GM12878 (cell line): ENCODE measurements at regions not wholly inside any gene's neighbourhood (a gene's known extent, or its start where the extent isn't known, plus 50 kb on each side); places are given as distances from the start of the nearest gene placed in this dataset.

Source experiments
- ATAC-seq: fragments of 200-7000 bp; cut with Tn5 transposase; 3 replicates; pipeline ENCODE4 v1.9.1; 2020; ENCODE audit warnings: mild to moderate bottlenecking, moderate library complexity
- BruUV-seq: library from RNA; stranded (reverse); fragments of 400-500 nt; replicated peaks from 2 replicates; lab custom pipeline; 2021; lab: Mats Ljungman, UMichigan
- CTCF ChIA-PET: fragments of 300-600 bp; sonication (Branson Sonifier 250); formaldehyde crosslinking; extraction: SDS; loops from one replicate; lab custom pipeline; 2021; ENCODE audit warnings: inconsistent platforms; lab: Yijun Ruan, JAX
- POLR2A ChIA-PET: fragments of 350-600 bp; formaldehyde crosslinking; extraction: SDS; loops from one replicate; lab custom pipeline; 2021; ENCODE audit warnings: inconsistent platforms; lab: Charles Lee
- RAD21 ChIA-PET: fragments of 300-600 bp; sonication (Branson Sonifier 250); formaldehyde crosslinking; loops from one replicate; lab custom pipeline; 2023; ENCODE audit warnings: antibody characterized with exemption; ENCODE audit not compliant: unreplicated experiment; lab: Charles Lee
- SMC1A ChIA-PET: fragments of 300-600 bp; sonication (Branson Sonifier 250); formaldehyde crosslinking; loops from one replicate; lab custom pipeline; 2023; ENCODE audit not compliant: unreplicated experiment, uncharacterized antibody; lab: Charles Lee
- DNase-seq: peaks from one replicate; pipeline ENCODE4 v3.0.0-alpha.2; 2011; ENCODE audit warnings: low read depth, low spot score
- FAIRE-seq: peaks from 3 replicates; lab custom pipeline; 2011; peaks lifted over from hg19 to GRCh38; lab: Jason Lieb, UNC
- H2AFZ ChIP-seq: 2 replicates; pipeline ENCODE4 v1.6.0; 2011; ENCODE audit warnings: low read depth, low read length, control low read depth; ENCODE audit not compliant: control insufficient read depth
- H3K27ac ChIP-seq: 2 replicates; pipeline ENCODE4 v1.5.1; 2011; ENCODE audit warnings: control low read depth; ENCODE audit not compliant: control insufficient read depth, insufficient read depth
- H3K27me3 ChIP-seq, 2 experiments: replicated peaks in 1 of 2; 2 replicates each; pipeline versions ENCODE4 v1.6.0 to v1.6.1; 2011; ENCODE audit warnings: low read length in 1 of 2; ENCODE audit not compliant: control insufficient read depth in 2 of 2, insufficient read depth in 2 of 2
- H3K36me3 ChIP-seq, 2 experiments: 2 replicates each; pipeline ENCODE4 v1.5.1; 2011; ENCODE audit warnings: low read length in 1 of 2; ENCODE audit not compliant: control insufficient read depth in 2 of 2, insufficient read depth in 2 of 2
- H3K4me1 ChIP-seq: 2 replicates; pipeline ENCODE4 v1.6.1; 2011; ENCODE audit warnings: mild to moderate bottlenecking, low read length, moderate library complexity, mixed read lengths; ENCODE audit not compliant: control insufficient read depth, insufficient read depth
- H3K4me2 ChIP-seq: 2 replicates; pipeline ENCODE4 v1.6.0; 2011; ENCODE audit warnings: control low read depth; ENCODE audit not compliant: control insufficient read depth, insufficient read depth
- H3K4me3 ChIP-seq: fragments of 200-600 bp; sonication (generic); 2 replicates; pipeline ENCODE4 v1.5.1; 2016
- H3K79me2 ChIP-seq: 2 replicates; pipeline ENCODE4 v1.6.0; 2011; ENCODE audit warnings: low read length; ENCODE audit not compliant: control insufficient read depth, insufficient read depth
- H3K9ac ChIP-seq: 2 replicates; pipeline ENCODE4 v1.8.0; 2011; ENCODE audit warnings: low read length, control low read depth, mixed read lengths; ENCODE audit not compliant: control insufficient read depth, insufficient read depth
- H3K9me3 ChIP-seq: replicated peaks from 3 replicates; pipeline ENCODE4 v1.5.1; 2011; ENCODE audit warnings: mild to moderate bottlenecking, low read length; ENCODE audit not compliant: control insufficient read depth, insufficient read depth
- H4K20me1 ChIP-seq: 2 replicates; pipeline ENCODE4 v1.6.0; 2011; ENCODE audit not compliant: control insufficient read depth, insufficient read depth
- FOXK2 ChIP-seq: fragments of 450-650 bp; IDR thresholded peaks from 2 replicates; pipeline ENCODE4 v1.6.1; 2017; ENCODE audit warnings: mild to moderate bottlenecking, moderate library complexity
- MEF2A ChIP-seq: IDR thresholded peaks from 2 replicates; pipeline ENCODE4 v1.6.1; 2011; ENCODE audit warnings: low read depth, mild to moderate bottlenecking, low read length, moderate library complexity; ENCODE audit not compliant: insufficient read depth
- RAD21 ChIP-seq: IDR thresholded peaks from 2 replicates; pipeline ENCODE4 v1.6.1; 2011; ENCODE audit warnings: mild to moderate bottlenecking, low read depth, low read length, moderate library complexity; ENCODE audit not compliant: insufficient read depth
- WGBS: methylation state at CpG from one replicate; pipeline ENCODE4 v1.1.6; 2016; ENCODE audit warnings: low lambda C conversion rate; ENCODE audit not compliant: insufficient replicate concordance, insufficient coverage; ENCODE audit errors: missing lambda C conversion rate; 5-methylcytosine and 5-hydroxymethylcytosine counted together
- in situ Hi-C: fragments of 300-500 bp; cut with MboI; formaldehyde crosslinking; loops from 9 replicates; pipeline ENCODE4 v1.14.3; 2018; ENCODE audit warnings: mixed read lengths
- intact Hi-C: fragments of 100-400 bp; cut with micrococcal nuclease; formaldehyde crosslinking; loops from one replicate; pipeline ENCODE4 v1.14.2; 2022; ENCODE audit not compliant: unreplicated experiment
- TF ChIP-seq, protein P1 (sequence below), 3 experiments: IDR thresholded peaks in 2 of 3; conservative IDR thresholded peaks in 1 of 3; 2 replicates each; pipeline ENCODE4 v1.5.1; 2011; ENCODE audit warnings: low read depth in 3 of 3, low read length in 3 of 3, mild to moderate bottlenecking in 3 of 3, control low read depth in 2 of 3, moderate library complexity in 2 of 3, inconsistent platforms in 1 of 3, mixed read lengths in 1 of 3; ENCODE audit not compliant: control insufficient read depth in 2 of 3, insufficient read depth in 1 of 3; ENCODE audit errors: extremely low read depth in 1 of 3

DNA sequence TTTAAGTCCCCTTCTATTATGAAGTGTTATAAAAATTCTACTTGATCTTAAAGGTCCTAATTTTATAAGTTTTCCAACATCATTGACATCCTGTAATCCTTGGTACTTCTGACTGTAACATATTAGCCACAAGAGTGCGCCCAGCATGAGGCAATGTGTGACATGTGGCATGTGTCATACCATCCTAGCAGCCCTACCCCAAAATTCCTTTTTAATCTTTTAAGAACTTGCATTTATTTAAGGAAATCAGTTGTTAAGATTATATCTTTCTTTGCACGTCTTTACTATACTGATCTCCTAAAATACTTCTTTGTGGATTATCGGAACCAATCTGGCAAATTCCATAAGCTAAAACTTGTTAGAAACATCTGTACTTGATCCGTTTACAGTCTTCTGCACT lies 167.1 kb upstream of the SLC24A3 start:
- in situ Hi-C loops (loop anchor here (5.0 kb wide), 1 partner anchor 48 kb away; no protein-coding TSS in a partner anchor), intact Hi-C loops (no loop called here)
- no peak overlapping the region for H3K4me2 ChIP-seq
- no peak overlapping the region for H2AFZ ChIP-seq
- no peak overlapping the region for H3K27ac ChIP-seq
- no peak overlapping the region for H3K9ac ChIP-seq
- POLR2A ChIA-PET = no interaction called here
- H3K4me3 ChIP-seq = no peak overlapping the region
- no peaks in the 10 kb centered on the region for H3K4me1 ChIP-seq
- peak; percentile 37; the same call in 1 of the 2 replicates for TF ChIP-seq RAD21
- TF ChIP-seq, protein P1, sequence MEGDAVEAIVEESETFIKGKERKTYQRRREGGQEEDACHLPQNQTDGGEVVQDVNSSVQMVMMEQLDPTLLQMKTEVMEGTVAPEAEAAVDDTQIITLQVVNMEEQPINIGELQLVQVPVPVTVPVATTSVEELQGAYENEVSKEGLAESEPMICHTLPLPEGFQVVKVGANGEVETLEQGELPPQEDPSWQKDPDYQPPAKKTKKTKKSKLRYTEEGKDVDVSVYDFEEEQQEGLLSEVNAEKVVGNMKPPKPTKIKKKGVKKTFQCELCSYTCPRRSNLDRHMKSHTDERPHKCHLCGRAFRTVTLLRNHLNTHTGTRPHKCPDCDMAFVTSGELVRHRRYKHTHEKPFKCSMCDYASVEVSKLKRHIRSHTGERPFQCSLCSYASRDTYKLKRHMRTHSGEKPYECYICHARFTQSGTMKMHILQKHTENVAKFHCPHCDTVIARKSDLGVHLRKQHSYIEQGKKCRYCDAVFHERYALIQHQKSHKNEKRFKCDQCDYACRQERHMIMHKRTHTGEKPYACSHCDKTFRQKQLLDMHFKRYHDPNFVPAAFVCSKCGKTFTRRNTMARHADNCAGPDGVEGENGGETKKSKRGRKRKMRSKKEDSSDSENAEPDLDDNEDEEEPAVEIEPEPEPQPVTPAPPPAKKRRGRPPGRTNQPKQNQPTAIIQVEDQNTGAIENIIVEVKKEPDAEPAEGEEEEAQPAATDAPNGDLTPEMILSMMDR (IDR thresholded peaks at IDR 0.05 in 2 of 3, conservative IDR thresholded peaks at IDR 0.05 in 1 of 3; ENCODE audit: control insufficient read depth in 2 of 3, extremely low read depth in 1 of 3, insufficient read depth in 1 of 3, low read depth in 3 of 3, low read length in 3 of 3) = peak in 1 of 3 experiments; percentile 13; a peak in 1 of 6 replicates
- TF ChIP-seq FOXK2 = no peak
- no peak for TF ChIP-seq MEF2A
- FAIRE-seq (no peak), ATAC-seq (no peak), DNase-seq (no peak)
- CTCF ChIA-PET = interaction anchor here (1.0 kb wide), 1 partner anchor 412 kb away, joined by 4 read pairs; no protein-coding TSS in a partner anchor
- no peaks in the 10 kb centered on the region for H3K36me3 ChIP-seq
- RAD21 ChIA-PET = no interaction called here
- H3K27me3 ChIP-seq = no peaks in the 10 kb centered on the region
- no peaks in the 10 kb centered on the region for H3K79me2 ChIP-seq
- BruUV-seq = no TSS peak
- WGBS = 49% methylated on average over 4 of the region's 4 CpGs
- no peaks in the 10 kb centered on the region for H3K9me3 ChIP-seq
- SMC1A ChIA-PET = no interaction called here
- H4K20me1 ChIP-seq = no peaks in the 10 kb centered on the region
